GM19043 (cell line): ENCODE measurements at regions not wholly inside any gene's neighbourhood (a gene's known extent, or its start where the extent isn't known, plus 50 kb on each side); places are given as distances from the start of the nearest gene placed in this dataset.
"Not testable (repeated sequence)": the region's sequence is repeated elsewhere in the genome, so short reads cannot be mapped to it uniquely, and the experiment has no call there.

ENCODE experiments used
- ATAC-seq: cut with Tn5 transposase; IDR thresholded peaks from one replicate; pipeline ENCODE4 v1.9.1; 2021; ENCODE audit warnings: low read depth; ENCODE audit not compliant: unreplicated experiment

- no peak for ATAC-seq
Measured at GRCh38 chr20:22529150-22530019, 55.0 kb downstream of the FOXA2 start.

GRCh38 chr20:22526512-22527012 lies 57.8 kb downstream of the FOXA2 start:
- ATAC-seq: no peak

DNA sequence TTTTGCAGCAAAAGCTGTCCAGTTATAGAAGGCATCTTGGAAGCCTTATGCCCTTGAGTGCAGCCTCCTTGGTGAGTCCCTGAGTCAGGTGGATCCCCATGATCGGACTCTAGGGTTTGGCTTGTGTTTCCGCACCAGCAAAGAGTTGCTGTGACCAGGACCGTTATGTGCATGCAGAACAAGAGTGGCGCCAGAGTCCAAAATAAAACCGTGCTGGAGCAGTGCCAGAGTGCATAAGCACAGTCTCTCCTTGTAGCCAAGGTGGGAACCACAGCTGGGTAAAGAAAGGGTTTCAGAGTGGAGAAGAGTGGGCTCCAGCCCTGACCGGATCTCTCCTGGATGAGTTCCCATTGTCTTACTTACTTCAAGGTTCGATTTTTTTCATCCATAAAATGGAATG lies 58.6 kb downstream of the FOXA2 start:
- ATAC-seq: no peak

GRCh38 chr20:22525069-22525820 lies 59.1 kb downstream of the FOXA2 start:
- no peak for ATAC-seq

DNA sequence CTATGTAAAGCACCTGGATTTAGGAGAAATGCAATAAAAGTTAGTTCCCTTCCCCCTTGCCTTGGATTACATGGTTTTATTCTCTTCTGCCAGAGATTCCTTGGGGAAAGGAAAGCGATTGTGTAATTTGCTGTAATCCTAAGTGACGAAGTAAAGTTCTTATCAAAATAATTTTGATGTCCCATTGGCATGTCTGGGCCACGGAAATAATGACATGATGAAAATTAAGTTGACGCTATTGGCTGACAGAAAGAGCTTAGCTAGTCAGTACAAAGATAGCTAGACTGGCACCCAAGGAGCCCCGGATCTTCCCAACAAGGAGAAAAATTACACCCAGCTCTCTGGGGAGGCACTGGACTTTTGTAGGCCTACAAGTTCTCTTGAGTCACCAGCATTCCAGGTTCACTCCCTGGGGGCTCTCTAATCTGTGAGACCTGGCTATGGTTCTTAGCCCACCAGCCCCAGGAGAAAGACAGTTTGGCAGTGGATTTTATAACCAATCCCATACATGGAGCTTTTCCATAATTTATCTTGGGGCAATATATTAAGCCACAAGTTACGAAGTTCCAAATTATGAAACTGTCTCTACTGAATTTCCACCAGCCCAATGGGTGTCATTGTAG lies 59.9 kb downstream of the FOXA2 start:
- no peak for ATAC-seq

- ATAC-seq: no peak
Measured at GRCh38 chr20:22523499-22524392, 60.6 kb downstream of the FOXA2 start.

DNA sequence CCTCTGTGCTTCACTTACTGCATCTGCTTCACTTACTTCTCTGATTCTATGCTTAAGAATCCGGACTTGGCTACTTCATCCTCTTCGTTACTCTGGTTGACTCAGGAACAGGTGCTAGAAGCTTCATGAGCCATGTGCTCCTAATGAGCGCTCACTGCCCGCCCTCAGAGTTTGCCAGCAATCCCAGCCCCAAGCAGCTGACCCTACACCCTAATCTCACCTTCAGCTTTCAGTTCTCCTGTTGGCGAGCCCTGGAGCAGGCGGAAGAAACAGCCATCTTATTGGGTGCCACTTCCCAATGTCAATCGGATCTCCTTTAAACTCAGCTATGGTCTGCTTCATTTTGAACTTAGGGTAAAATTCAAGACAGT lies 61.3 kb downstream of the FOXA2 start:
- ATAC-seq: no peak

GRCh38 chr20:22522701-22523100 lies 61.7 kb downstream of the FOXA2 start:
- ATAC-seq: no peak

DNA sequence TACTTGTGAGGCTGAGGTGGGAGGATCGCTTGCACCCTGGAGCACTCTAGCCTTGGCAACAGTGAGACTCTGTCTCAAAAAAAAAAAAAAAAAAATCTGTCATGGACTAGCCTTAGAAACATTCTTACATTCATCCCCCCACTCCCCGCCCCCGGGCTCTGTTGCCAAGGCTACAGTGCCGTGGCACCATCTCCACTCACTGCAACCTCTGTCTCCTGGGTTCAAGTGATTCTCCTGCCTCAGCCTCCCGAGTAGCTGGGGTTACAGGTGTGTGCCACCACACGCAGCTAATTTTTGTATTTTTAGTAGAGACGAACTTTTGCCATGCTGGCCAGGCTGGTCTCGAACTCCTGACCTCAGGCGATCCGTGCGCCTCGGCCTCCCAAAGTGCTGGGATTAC lies 62.4 kb downstream of the FOXA2 start:
- not testable (repeated sequence) for ATAC-seq

DNA sequence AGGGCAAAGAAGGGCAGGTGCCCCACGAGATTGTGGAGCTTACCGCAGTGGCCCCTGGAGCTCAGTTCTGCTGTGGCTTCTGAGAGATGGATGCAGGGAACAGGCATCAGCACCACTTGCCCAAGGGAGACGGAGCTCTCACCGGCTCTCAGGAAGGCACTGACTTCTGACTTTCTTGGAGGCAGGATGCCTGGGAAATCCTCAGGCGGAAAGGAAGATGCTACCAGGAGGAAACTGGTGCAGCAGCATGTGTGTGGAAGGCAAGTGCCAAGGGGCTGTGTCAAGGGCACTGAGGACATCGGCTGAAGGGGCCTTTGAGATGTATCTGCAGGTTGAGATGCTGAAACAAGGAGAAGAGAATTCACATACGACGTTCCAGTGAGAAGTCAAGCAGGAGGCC lies 64.0 kb downstream of the FOXA2 start:
- ATAC-seq: no peak

GRCh38 chr20:22515264-22515663 lies 69.1 kb downstream of the FOXA2 start:
- ATAC-seq: no peak

DNA sequence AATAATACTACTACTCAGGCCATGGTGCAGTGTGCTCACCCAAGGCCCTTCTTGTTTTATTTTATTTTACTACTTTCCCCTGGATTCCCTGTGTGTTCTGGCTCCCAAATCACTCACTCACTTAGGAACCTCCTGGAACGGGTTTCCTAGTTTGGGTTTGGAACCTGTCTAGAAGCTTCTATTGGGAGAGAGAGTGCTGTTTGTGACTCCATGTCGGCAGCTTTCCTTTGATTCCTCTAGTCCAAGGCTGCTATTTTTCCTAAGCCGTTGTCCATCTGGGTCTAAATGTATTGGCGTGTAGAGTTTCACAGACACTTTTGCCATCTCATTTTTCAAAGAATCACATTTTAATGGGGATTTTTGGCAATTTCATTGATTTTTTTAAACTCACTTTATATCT lies 70.8 kb downstream of the FOXA2 start:
- ATAC-seq: no peak

DNA sequence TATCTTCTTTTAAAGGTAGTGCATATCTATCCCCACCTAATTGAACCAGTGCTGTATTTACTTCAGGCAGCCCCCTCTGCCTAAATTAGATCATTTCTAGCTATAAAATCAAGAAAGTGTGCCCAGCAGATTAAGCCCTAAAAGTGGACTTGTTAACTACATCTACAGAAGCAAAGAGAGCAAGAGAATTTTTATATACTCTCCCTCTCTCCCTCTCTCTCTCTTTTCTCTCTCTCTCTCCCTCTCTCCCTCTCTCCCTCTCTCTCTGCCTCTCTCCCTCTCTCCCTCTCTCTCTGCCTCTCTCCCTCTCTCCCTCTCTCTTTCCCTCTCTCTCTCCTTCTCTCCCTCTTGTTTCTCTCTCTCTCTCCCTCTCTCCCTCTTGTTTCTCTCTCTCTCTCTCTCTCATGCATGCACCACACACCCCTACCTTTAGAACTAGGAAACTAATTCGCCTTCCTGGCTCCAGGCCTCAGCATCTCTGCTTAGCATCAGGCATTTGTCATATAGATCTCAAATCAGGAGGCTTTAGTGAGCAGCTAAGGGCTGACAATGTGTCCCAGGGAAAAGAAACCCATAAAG lies 71.4 kb downstream of the FOXA2 start:
- ATAC-seq: no peak

DNA sequence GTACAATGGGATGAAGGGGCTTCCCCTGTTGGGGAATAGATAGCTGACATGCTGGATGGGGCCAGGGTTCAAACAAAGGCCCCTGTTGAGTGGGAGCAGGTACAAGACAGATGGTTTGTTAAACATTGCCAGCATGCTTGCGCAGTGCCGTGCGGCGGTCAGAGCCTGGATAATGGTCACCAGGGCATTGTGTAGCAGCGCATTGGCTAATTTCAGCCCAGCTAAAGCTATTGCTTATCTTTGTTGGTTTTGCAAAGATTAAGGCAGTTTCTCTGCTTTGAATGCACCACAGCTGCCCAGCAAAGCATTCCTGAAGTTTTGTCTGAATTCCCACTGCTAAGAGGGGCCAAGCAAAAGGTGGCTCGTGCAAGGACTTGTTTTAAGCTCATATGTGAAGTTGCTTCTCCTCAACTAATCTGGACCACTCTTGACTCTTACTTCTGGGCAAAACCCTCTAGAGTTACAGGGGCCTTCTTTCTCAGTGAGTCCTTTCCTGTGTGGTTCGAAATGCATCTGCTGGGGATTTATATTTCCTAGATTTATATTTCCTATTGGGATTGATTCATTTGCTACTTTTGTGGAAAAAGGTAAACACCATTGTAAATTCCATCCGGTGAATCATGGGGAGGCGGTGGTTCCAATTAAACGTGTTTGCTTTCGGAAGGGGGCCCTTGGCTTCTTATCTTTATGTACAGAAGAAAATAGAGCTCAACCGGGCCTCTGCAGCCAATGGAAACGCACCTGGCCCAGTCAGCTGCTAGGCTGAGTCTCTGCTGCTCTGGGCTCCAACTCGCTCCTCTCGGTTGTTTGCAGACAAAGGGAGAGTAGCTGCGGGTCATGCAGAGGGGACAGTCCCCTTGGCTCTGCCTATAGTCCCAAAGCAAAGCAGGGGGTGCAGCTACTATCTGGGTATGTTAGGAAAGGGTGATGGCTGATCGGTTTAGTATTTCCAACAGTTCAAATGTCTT lies 72.1 kb downstream of the FOXA2 start:
- ATAC-seq: no peak

DNA sequence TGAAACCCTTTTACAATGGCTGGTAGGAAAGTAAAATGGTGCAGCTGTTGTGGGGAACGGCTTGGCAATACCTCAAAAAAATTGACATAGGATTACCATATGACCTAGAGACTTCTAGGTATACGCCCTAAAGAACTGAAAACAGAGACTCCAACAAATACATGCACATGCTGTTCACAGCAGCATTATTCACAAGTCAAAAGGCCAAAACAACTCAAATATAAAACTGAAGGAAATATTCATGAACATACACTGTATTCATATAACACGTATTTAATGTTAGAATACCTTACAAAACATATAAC lies 74.6 kb downstream of the FOXA2 start:
- ATAC-seq: no peak

DNA sequence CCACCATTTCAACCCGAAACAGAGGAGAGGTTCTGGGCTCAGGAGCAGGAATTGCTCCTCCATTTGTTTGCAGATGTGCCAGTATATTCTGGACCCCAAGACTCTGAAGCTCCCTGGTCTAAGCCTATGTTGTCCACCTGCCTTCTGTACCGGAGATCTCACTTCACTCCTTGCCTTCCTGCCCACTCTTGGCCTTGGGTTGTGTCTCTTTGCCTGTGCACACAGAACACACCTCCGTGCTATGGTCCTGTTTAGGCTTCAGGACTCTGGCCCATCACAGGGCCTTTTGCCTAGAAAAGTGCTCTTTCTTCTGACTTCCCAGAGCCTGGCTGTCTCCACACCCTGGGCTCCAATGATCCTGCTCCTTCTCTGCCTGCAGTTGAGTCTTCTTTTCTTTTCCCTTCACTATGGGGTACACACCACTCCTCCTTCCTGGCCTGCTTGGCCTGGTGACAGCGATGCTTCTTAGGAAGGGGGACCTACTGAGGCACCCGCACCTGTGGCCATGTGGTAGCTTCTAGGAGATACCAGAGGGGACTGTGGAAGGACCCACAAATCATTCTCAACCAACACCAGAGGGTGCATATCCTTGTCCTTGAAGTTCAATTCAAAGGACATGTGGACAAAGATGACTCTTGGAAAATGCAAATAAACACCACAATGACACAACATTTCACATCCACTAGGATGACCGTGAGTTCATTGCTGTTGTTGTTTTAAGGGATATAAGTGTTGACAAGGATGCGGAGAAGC lies 75.1 kb downstream of the FOXA2 start:
- no peak for ATAC-seq

DNA sequence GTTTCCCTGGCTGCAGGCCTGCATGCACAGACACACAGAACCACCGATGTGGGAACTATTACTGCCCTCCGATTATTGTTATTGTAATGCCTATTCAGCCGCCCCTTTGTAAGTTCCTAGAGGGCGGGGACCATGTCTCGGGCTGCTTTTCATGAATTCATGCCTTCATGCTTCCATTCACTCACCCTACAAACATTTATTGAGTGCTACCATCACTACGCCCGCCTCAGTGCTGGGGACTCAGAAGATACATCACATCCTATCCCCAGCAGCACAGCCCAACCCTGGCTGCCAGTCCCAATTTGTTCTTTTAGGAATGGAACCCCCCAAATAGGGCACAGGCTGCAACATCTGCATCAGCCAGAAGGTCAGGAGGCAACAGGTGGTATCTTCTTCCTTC lies 75.9 kb downstream of the FOXA2 start:
- ATAC-seq: no peak

DNA sequence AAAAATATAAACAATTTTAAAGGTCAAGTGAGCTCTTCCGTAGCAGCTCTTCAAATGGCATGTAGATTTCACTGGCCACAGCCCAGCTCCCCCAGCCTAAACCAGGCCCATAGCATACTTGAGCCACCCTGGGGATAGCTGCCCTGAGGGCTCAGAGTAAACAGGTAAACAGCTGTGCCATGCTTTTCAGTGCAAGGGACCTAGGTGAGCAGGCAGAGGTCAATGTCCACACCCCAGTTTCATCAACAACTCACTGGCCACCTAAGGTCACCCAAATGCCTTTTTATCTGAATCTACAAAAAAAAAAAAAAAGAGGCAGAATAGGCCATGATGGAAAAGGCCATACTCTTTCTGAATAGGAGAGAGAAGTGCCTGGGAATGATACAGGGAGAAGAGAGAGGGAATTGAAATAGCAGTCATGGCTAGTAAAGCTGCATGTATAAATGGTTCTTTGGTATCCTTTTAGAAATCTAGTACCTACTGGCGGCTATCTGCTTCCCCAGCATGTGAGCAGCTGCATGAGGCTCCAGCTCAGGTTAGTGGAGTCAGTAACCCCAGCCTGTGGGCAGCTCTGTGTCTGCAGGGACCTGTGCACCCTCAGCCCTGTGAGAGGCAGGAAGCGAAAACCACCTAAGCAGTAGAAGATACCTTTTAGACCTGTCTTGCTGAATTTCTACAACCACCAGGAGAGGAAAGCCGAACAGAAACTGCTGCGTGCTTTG lies 77.0 kb downstream of the FOXA2 start:
- ATAC-seq: no peak
